HL-60 (cell line): ENCODE measurements at regions not wholly inside any gene's neighbourhood (a gene's known extent, or its start where the extent isn't known, plus 50 kb on each side); places are given as distances from the start of the nearest gene placed in this dataset.

Experiments used
- DNase-seq, 2 experiments: peaks; one replicate each; pipeline ENCODE4 v3.0.0-alpha.2; 2010 to 2020; ENCODE audit warnings: low read depth in 1 of 2, low spot score in 1 of 2
- H3K27ac ChIP-seq: fragments of 250-450 bp; sonication (Bioruptor Pico); replicated peaks from 2 replicates; pipeline ENCODE4 v1.5.1; 2020; ENCODE audit warnings: mild to moderate bottlenecking, moderate library complexity
- H3K27me3 ChIP-seq: fragments of 250-450 bp; sonication (Bioruptor Pico); 2 replicates; pipeline ENCODE4 v1.5.1; 2021; ENCODE audit warnings: mild to moderate bottlenecking, moderate library complexity; ENCODE audit not compliant: insufficient read depth, poor library complexity, severe bottlenecking
- H3K4me3 ChIP-seq: replicated peaks from 2 replicates; pipeline ENCODE4 v1.5.1; 2011; ENCODE audit warnings: mild to moderate bottlenecking, control low read depth, low read length; ENCODE audit not compliant: insufficient read depth
- CTCF ChIP-seq: IDR thresholded peaks from one replicate; pipeline ENCODE4 v1.5.1; 2011; ENCODE audit warnings: low read length, control low read depth, inconsistent platforms; ENCODE audit not compliant: insufficient read depth
- GABPA ChIP-seq: IDR thresholded peaks from 2 replicates; pipeline ENCODE4 v1.6.1; 2012; ENCODE audit warnings: low read depth
- POLR2AphosphoS5 ChIP-seq: IDR thresholded peaks from 2 replicates; pipeline ENCODE4 v1.6.1; 2012; ENCODE audit warnings: low read depth
- REST ChIP-seq: IDR thresholded peaks from 2 replicates; pipeline ENCODE4 v1.6.1; 2012; ENCODE audit warnings: low read depth; ENCODE audit not compliant: insufficient replicate concordance
- SPI1 ChIP-seq: IDR thresholded peaks from 2 replicates; pipeline ENCODE4 v1.6.1; 2012; ENCODE audit warnings: low read depth, mild to moderate bottlenecking, borderline replicate concordance

GRCh38 chrX:65589304-65589703, 54.7 kb upstream of the LAS1L start:
- Histone ChIP-seq H3K27me3 (no peaks in the 10 kb centered on the region), H3K27ac (0 out of 2 replicates have a peak overlapping the region, but pooled peaks have one; percentile 30), H3K4me3 (peak overlapping the region; percentile 55)
- DNase-seq: no peak
- TF ChIP-seq SPI1 (no peak), REST (no peak), CTCF (no peak), GABPA (no peak), POLR2AphosphoS5 (no peak)

- TF ChIP-seq POLR2AphosphoS5 (no peak), SPI1 (no peak), REST (no peak), CTCF (no peak), GABPA (no peak)
- no peak for DNase-seq
- Histone ChIP-seq H3K27ac (peak overlapping the region; percentile 73), H3K27me3 (no peaks in the 10 kb centered on the region), H3K4me3 (peak overlapping the region; percentile 55)
These were observed 54.2 kb upstream of the LAS1L start for GRCh38 chrX:65588795-65589194.

GRCh38 chrX:65587616-65588526, 53.3 kb upstream of the LAS1L start:
- peak; percentile 66 to 71 for DNase-seq
- Histone ChIP-seq H3K4me3 (peak overlapping the region; percentile 55), H3K27ac (peak overlapping the region; percentile 73), H3K27me3 (no peaks in the 10 kb centered on the region)
- TF ChIP-seq REST: no peak
- peak; percentile 42; the same call in 1 of the 2 replicates for TF ChIP-seq POLR2AphosphoS5
- no peak for TF ChIP-seq GABPA
- TF ChIP-seq SPI1: no peak
